WTC11 (cell line): ENCODE measurements at regions not wholly inside any gene's neighbourhood (a gene's known extent, or its start where the extent isn't known, plus 50 kb on each side); places are given as distances from the start of the nearest gene placed in this dataset.

Experiments
- ATAC-seq: fragments of 200-7000 bp; cut with Tn5 transposase; 2 replicates; pipeline ENCODE4 v1.10.0; 2021; ENCODE audit warnings: mild to moderate bottlenecking, moderate library complexity
- CTCF ChIA-PET: fragments of 300-600 bp; sonication (Branson Sonifier 250); formaldehyde crosslinking; loops from one replicate; lab custom pipeline; 2021; ENCODE audit warnings: antibody characterized with exemption; lab: Charles Lee
- POLR2A ChIA-PET: fragments of 350-600 bp; sonication (Branson Sonifier 250); formaldehyde crosslinking; loops from one replicate; lab custom pipeline; 2021; ENCODE audit warnings: antibody characterized with exemption; lab: Charles Lee
- DNase-seq: peaks from one replicate; pipeline ENCODE4 v3.0.0; 2021; ENCODE audit warnings: low spot score
- H3K27ac Mint-ChIP-seq: 2 replicates; pipeline ENCODE4 v1.8.0; 2021; ENCODE audit warnings: mixed read lengths
- H3K27me3 Mint-ChIP-seq: 2 replicates; pipeline ENCODE4 v1.8.0; 2021; ENCODE audit warnings: low read depth, mild to moderate bottlenecking, moderate library complexity, mixed read lengths
- H3K36me3 Mint-ChIP-seq: 2 replicates; pipeline ENCODE4 v1.8.0; 2021; ENCODE audit warnings: mixed read lengths
- H3K4me1 Mint-ChIP-seq: 2 replicates; pipeline ENCODE4 v1.8.0; 2022; ENCODE audit warnings: mixed read lengths
- H3K4me3 Mint-ChIP-seq: 2 replicates; pipeline ENCODE4 v1.8.0; 2021; ENCODE audit warnings: mild to moderate bottlenecking, moderate library complexity, mixed read lengths
- H3K9me3 Mint-ChIP-seq: 2 replicates; pipeline ENCODE4 v1.8.0; 2021; ENCODE audit warnings: mixed read lengths
- AR ChIP-seq: fragments of 250-450 bp; sonication (Bioruptor Pico); IDR thresholded peaks from 2 replicates; pipeline ENCODE4 v1.9.0; 2021; ENCODE audit warnings: mild to moderate bottlenecking
- CBFB ChIP-seq: sonication (generic); formaldehyde crosslinking; IDR thresholded peaks from 2 replicates; pipeline ENCODE4 v1.8.1; 2022; ENCODE audit warnings: mild to moderate bottlenecking, low read depth, missing genetic modification reagents
- CDX4 ChIP-seq: fragments of 250-450 bp; sonication (Bioruptor Pico); IDR thresholded peaks from 2 replicates; pipeline ENCODE4 v1.9.0; 2021; ENCODE audit warnings: moderate library complexity, mild to moderate bottlenecking, inconsistent platforms, borderline replicate concordance
- ETV6 ChIP-seq: sonication (generic); formaldehyde crosslinking; IDR thresholded peaks from 2 replicates; pipeline ENCODE4 v1.8.1; 2022; ENCODE audit warnings: mild to moderate bottlenecking, missing genetic modification reagents
- FOXK1 ChIP-seq: sonication (generic); formaldehyde crosslinking; IDR thresholded peaks from 2 replicates; pipeline ENCODE4 v1.8.0; 2022; ENCODE audit warnings: mild to moderate bottlenecking, moderate library complexity, missing genetic modification reagents
- NR1H2 ChIP-seq: sonication (generic); formaldehyde crosslinking; IDR thresholded peaks from 2 replicates; pipeline ENCODE4 v1.9.0; 2021; ENCODE audit warnings: mild to moderate bottlenecking, moderate library complexity, missing genetic modification reagents
- NR3C1 ChIP-seq: sonication (generic); formaldehyde crosslinking; conservative IDR thresholded peaks from 2 replicates; pipeline ENCODE4 v1.8.1; 2023; ENCODE audit warnings: low read depth, mild to moderate bottlenecking, missing genetic modification reagents
- SOX15 ChIP-seq: fragments of 250-450 bp; sonication (Bioruptor Pico); IDR thresholded peaks from 2 replicates; pipeline ENCODE4 v1.9.0; 2021; ENCODE audit warnings: mild to moderate bottlenecking
- TEAD1 ChIP-seq: sonication (generic); formaldehyde crosslinking; IDR thresholded peaks from 2 replicates; pipeline ENCODE4 v1.8.0; 2022; ENCODE audit warnings: mild to moderate bottlenecking, missing genetic modification reagents
- USF1 ChIP-seq: sonication (generic); formaldehyde crosslinking; IDR thresholded peaks from 2 replicates; pipeline ENCODE4 v1.8.0; 2022; ENCODE audit warnings: mild to moderate bottlenecking, missing genetic modification reagents
- USF2 ChIP-seq: sonication (generic); formaldehyde crosslinking; IDR thresholded peaks from 2 replicates; pipeline ENCODE4 v1.8.1; 2023; ENCODE audit warnings: mild to moderate bottlenecking, missing genetic modification reagents, moderate library complexity
- ZBTB21 ChIP-seq: sonication (generic); formaldehyde crosslinking; IDR thresholded peaks from 2 replicates; pipeline ENCODE4 v1.8.1; 2023; ENCODE audit warnings: mild to moderate bottlenecking, missing genetic modification reagents, borderline replicate concordance
- ZBTB43 ChIP-seq: sonication (generic); formaldehyde crosslinking; IDR thresholded peaks from 2 replicates; pipeline ENCODE4 v1.8.1; 2023; ENCODE audit warnings: mild to moderate bottlenecking, missing genetic modification reagents
- ZNF138 ChIP-seq: sonication (generic); formaldehyde crosslinking; conservative IDR thresholded peaks from 2 replicates; pipeline ENCODE4 v1.8.1; 2022; ENCODE audit warnings: mild to moderate bottlenecking, moderate library complexity, missing genetic modification reagents
- ZNF317 ChIP-seq: sonication (generic); formaldehyde crosslinking; IDR thresholded peaks from 2 replicates; pipeline ENCODE4 v1.8.1; 2023; ENCODE audit warnings: low read depth, mild to moderate bottlenecking, moderate library complexity, missing genetic modification reagents, borderline replicate concordance
- ZNF396 ChIP-seq: fragments of 250-450 bp; sonication (Bioruptor Pico); IDR thresholded peaks from 2 replicates; pipeline ENCODE4 v1.8.0; 2021; ENCODE audit warnings: mild to moderate bottlenecking, moderate library complexity, borderline replicate concordance
- ZNF425 ChIP-seq: fragments of 250-450 bp; sonication (Bioruptor Pico); conservative IDR thresholded peaks from 2 replicates; pipeline ENCODE4 v1.9.0; 2021; ENCODE audit warnings: mild to moderate bottlenecking
- ZNF532 ChIP-seq: fragments of 250-450 bp; sonication (Bioruptor Pico); IDR thresholded peaks from 2 replicates; pipeline ENCODE4 v1.9.0; 2021; ENCODE audit warnings: mild to moderate bottlenecking, borderline replicate concordance

- TF ChIP-seq ZNF532 (CRISPR knock-in tag) (no peak), ZNF317 (CRISPR knock-in tag) (no peak), AR (CRISPR knock-in tag) (no peak)
- TF ChIP-seq, all 79 proteins: peak for 0
Measured at GRCh38 chr11:115682888-115683287, 178.7 kb upstream of the CADM1 start (continued).

GRCh38 chr11:115682101-115682500, 177.9 kb upstream of the CADM1 start:
- Mint-ChIP-seq H3K27me3 (no peaks in the 10 kb centered on the region; the same call in none of the 2 replicates), H3K4me1 (no peaks in the 10 kb centered on the region), H3K4me3 (no peak overlapping the region), H3K36me3 (no peaks in the 10 kb centered on the region), H3K27ac (no peak overlapping the region), H3K9me3 (peaks cover 12% of the 10 kb centered on the region)
- TF ChIP-seq ZNF425 (CRISPR knock-in tag) (no peak), ZNF396 (CRISPR knock-in tag) (no peak), SOX15 (CRISPR knock-in tag) (no peak), ETV6 (no peak), ZNF138 (CRISPR knock-in tag) (no peak), USF1 (no peak), ZBTB21 (CRISPR knock-in tag) (no peak), CBFB (CRISPR knock-in tag) (no peak), CDX4 (CRISPR knock-in tag) (no peak), ZBTB43 (no peak), TEAD1 (CRISPR knock-in tag) (no peak), USF2 (no peak), FOXK1 (no peak), NR3C1 (no peak), NR1H2 (CRISPR knock-in tag) (no peak)
- ATAC-seq (no peak), DNase-seq (no peak)
- ChIA-PET POLR2A (no interaction called here), CTCF (no interaction called here)
